ENCODE measurements at regions not wholly inside any gene's neighbourhood (a gene's known extent, or its start where the extent isn't known, plus 50 kb on each side); places are given as distances from the start of the nearest gene placed in this dataset.

DNA sequence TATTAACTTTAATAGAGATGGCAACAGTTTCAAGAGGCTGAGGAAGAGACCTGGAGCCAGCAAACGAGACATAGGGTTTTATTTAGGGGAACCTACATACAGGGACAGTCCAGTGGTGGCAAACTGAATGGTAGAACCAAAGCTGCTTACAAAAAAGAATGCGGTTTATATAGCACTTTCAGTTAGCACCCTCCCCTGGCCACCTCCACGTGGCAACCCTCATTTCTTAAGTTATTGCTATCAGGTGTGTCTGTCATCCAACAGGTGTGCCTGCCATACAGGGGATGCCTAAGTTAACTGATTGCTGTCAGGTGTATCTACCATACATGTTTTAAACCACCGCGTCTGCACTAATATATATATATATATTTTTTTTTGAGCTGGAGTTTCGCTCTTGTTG lies 129.2 kb upstream of the DUSP10 start:
- no peak for DNase-seq (ENCODE audit: low spot score)
- TF ChIP-seq, protein P1, sequence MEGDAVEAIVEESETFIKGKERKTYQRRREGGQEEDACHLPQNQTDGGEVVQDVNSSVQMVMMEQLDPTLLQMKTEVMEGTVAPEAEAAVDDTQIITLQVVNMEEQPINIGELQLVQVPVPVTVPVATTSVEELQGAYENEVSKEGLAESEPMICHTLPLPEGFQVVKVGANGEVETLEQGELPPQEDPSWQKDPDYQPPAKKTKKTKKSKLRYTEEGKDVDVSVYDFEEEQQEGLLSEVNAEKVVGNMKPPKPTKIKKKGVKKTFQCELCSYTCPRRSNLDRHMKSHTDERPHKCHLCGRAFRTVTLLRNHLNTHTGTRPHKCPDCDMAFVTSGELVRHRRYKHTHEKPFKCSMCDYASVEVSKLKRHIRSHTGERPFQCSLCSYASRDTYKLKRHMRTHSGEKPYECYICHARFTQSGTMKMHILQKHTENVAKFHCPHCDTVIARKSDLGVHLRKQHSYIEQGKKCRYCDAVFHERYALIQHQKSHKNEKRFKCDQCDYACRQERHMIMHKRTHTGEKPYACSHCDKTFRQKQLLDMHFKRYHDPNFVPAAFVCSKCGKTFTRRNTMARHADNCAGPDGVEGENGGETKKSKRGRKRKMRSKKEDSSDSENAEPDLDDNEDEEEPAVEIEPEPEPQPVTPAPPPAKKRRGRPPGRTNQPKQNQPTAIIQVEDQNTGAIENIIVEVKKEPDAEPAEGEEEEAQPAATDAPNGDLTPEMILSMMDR (IDR thresholded peaks at IDR 0.05; ENCODE audit: borderline replicate concordance, control extremely low read depth, extremely low read depth, insufficient read depth, missing control alignments): no peak
- in situ Hi-C loops (cut with MboI; ENCODE audit: low sequenced_read_pairs, unreplicated experiment): no loop called here

DNA sequence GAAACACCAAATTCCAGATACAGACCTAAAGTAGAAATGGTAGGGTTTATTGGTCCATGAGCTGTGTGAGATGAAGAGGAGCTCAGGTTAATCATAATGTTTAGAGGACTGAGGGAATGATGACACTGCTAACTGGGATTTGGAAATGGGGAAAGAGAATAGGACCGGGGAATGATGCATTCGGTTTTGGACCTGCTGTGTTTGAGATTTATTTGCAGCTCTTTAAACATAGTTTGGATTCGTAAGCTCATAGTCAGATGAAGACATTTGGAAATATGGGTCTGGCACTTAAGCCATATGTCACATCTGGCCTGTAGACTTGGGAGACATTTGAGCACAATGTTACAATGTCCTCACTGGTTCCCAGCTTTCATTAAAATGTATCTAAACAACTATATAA lies 127.9 kb upstream of the DUSP10 start:
- TF ChIP-seq, protein P1 (IDR thresholded peaks at IDR 0.05; ENCODE audit: borderline replicate concordance, control extremely low read depth, extremely low read depth, insufficient read depth, missing control alignments): no peak
- in situ Hi-C loops (cut with MboI; ENCODE audit: low sequenced_read_pairs, unreplicated experiment): no loop called here
- no peak for DNase-seq (ENCODE audit: low spot score)

DNA sequence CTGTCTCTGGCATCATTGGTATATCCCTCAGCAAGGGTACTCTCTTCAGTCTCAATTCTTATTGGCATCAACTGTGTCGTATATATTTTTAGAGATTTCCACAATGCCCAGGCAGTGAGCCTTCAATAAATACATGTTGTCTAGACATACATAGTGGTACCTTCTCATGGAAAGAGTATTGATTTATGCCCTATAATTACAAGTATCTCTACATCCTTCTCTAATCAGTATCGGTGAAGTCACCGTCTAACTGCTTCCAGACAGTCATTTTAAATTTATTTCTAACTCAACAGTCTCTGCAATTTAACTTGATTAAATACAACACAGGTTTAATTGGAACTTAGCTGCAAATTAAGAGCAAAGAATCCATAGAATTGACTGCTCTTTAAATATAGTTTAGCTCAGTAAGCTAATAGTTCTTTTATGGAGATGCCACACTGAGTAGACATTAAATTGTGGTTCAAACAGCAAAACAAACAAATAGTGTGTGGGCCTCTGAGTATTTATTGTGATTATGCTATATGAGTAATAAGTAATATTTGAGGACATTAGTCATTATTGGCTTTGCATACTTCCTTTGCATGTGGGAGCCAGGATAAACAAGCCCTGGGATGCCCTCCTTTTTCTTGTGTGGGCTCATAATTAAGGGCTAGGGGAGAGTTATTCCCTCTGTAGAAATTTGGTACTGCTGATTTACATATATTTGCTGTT lies 126.9 kb upstream of the DUSP10 start:
- in situ Hi-C loops (cut with MboI; ENCODE audit: low sequenced_read_pairs, unreplicated experiment): no loop called here

DNA sequence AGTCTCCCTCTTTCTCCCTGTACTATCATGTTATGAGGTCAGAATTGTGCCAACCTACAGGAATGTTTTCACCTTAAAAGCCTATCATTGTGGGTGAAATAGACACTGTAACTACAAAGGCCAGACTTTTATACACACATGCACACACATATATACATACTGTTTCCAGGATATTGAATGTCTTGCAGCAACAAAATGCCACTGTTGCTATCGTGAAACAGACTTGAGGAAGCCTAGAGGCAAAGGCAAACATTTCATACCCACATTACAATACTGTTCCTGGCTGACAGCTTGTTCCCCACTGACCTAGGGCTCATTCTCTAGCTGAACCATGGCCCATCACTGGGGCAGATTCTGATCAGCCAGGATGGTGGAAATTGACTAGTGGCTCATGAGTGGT lies 125.1 kb upstream of the DUSP10 start:
- in situ Hi-C loops (cut with MboI; ENCODE audit: low sequenced_read_pairs, unreplicated experiment): no loop called here
- TF ChIP-seq, protein P1 (IDR thresholded peaks at IDR 0.05; ENCODE audit: borderline replicate concordance, control extremely low read depth, extremely low read depth, insufficient read depth, missing control alignments): no peak

More for the DNA sequence above, 126.9 kb upstream of the DUSP10 start:
- no peak for DNase-seq (ENCODE audit: low spot score)
- TF ChIP-seq, protein P1 (IDR thresholded peaks at IDR 0.05; ENCODE audit: borderline replicate concordance, control extremely low read depth, extremely low read depth, insufficient read depth, missing control alignments): no peak

DNA sequence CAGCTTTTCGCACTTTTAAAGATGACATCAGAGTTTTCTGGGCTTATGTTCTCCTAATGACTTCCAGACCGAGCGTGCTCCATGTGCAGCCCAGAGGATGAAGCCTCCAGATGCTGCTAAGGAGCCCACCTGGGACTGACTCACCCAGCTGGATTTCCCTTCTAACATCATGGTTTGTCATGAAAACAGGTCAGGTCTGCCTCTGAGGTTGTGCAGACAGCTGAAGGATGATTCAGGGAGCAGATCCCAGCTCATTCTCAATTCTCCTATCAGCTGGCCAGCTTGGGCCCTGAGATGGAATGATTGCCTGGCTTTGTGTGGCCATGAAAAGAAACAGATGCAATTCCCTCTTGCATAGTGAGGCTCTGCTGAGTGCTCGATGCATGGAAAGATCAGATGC lies 123.9 kb upstream of the DUSP10 start:
- DNase-seq (ENCODE audit: low spot score): no peak
- in situ Hi-C loops (cut with MboI; ENCODE audit: low sequenced_read_pairs, unreplicated experiment): no loop called here
- TF ChIP-seq, protein P1 (IDR thresholded peaks at IDR 0.05; ENCODE audit: borderline replicate concordance, control extremely low read depth, extremely low read depth, insufficient read depth, missing control alignments): no peak

More for the DNA sequence above, 125.1 kb upstream of the DUSP10 start:
- no peak for DNase-seq (ENCODE audit: low spot score)

DNA sequence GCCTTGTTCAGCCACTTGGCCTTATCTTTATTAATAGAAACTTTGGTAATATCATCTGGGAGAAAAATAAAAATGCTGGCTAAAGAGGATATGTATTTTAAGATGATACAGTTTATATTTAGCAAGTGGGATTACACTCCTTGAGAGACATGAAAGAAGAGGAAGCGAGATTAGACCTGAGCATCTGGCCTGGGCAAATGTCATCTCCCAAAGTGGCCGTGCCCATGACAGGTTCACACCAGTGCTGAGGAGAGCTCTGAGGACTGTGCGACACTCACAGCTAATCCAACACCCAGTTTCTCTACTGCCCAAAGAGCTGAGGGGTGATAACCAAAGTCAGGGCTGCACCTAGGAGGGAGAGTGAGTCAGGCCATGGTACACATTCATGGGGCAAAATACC lies 121.7 kb upstream of the DUSP10 start:
- in situ Hi-C loops (cut with MboI; ENCODE audit: low sequenced_read_pairs, unreplicated experiment): no loop called here
- DNase-seq (ENCODE audit: low spot score): no peak
- TF ChIP-seq, protein P1 (IDR thresholded peaks at IDR 0.05; ENCODE audit: borderline replicate concordance, control extremely low read depth, extremely low read depth, insufficient read depth, missing control alignments): no peak

All from GM13976 (cell line).